HepG2 (cell line): ENCODE measurements at regions not wholly inside any gene's neighbourhood (a gene's known extent, or its start where the extent isn't known, plus 50 kb on each side); places are given as distances from the start of the nearest gene placed in this dataset.

Experiments used
- ATAC-seq: fragments of 200-7000 bp; cut with Tn5 transposase; 3 replicates; pipeline ENCODE4 v1.9.1; 2020; ENCODE audit warnings: mild to moderate bottlenecking, moderate library complexity
- BruUV-seq: library from RNA; stranded (reverse); fragments of 400-500 nt; replicated peaks from 2 replicates; lab custom pipeline; 2021; lab: Mats Ljungman, UMichigan
- CTCF ChIA-PET: fragments of 300-600 bp; formaldehyde crosslinking; extraction: SDS; loops from one replicate; lab custom pipeline; 2021; ENCODE audit warnings: low total read pairs, inconsistent platforms, low intra/inter-chr PET ratio; lab: Yijun Ruan, JAX
- POLR2A ChIA-PET: fragments of 350-600 bp; sonication (Branson Sonifier 250); formaldehyde crosslinking; loops from one replicate; lab custom pipeline; 2020; ENCODE audit warnings: antibody characterized with exemption, inconsistent platforms; lab: Yijun Ruan, JAX
- DNase-seq: peaks from one replicate; pipeline ENCODE4 v3.0.0-alpha.2; 2015; ENCODE audit warnings: low spot score
- FAIRE-seq: peaks from 3 replicates; lab custom pipeline; 2011; peaks lifted over from hg19 to GRCh38; lab: Jason Lieb, UNC
- H2AFZ ChIP-seq: one replicate; pipeline ENCODE4 v1.6.1; 2011; ENCODE audit warnings: low read length, inconsistent platforms
- H3K27ac ChIP-seq: fragments of 300-600 bp; 3 replicates; pipeline ENCODE4 v1.8.0; 2011; ENCODE audit warnings: mixed run types, mild to moderate bottlenecking, mixed read lengths, low read length, inconsistent platforms; ENCODE audit not compliant: insufficient read depth; ENCODE audit errors: extremely low read length
- H3K27me3 ChIP-seq, 2 experiments: fragments of 200-600 bp in 1 of 2; 2 replicates in 1 of 2; 3 replicates in 1 of 2; pipeline versions ENCODE4 v1.6.0 to v1.8.0; 2011; ENCODE audit warnings: low read length in 2 of 2, mild to moderate bottlenecking in 2 of 2, moderate library complexity in 2 of 2, inconsistent platforms in 1 of 2; ENCODE audit not compliant: insufficient read depth in 2 of 2, control insufficient read depth in 1 of 2
- H3K36me3 ChIP-seq, 2 experiments: fragments of 200-600 bp in 1 of 2; replicated peaks in 1 of 2; 2 replicates in 1 of 2; 3 replicates in 1 of 2; pipeline versions ENCODE4 v1.5.1 to v1.8.0; 2011; ENCODE audit warnings: low read length in 2 of 2, inconsistent platforms in 1 of 2; ENCODE audit not compliant: insufficient read depth in 2 of 2, control insufficient read depth in 1 of 2
- H3K4me1 ChIP-seq: 2 replicates; pipeline ENCODE4 v1.5.1; 2012; ENCODE audit warnings: low read length, inconsistent platforms; ENCODE audit not compliant: insufficient read depth
- H3K4me2 ChIP-seq: 2 replicates; pipeline ENCODE4 v1.6.0; 2011; ENCODE audit warnings: low read depth, low read length, inconsistent platforms
- H3K4me3 ChIP-seq, 3 experiments: fragments of 200-600 bp in 1 of 3; sonication (generic), shearing (Covaris generic) in 1 of 3; replicated peaks in 1 of 3; 2 replicates each; pipeline ENCODE4 v1.5.1; 2011 to 2016; ENCODE audit warnings: low read length in 3 of 3, inconsistent platforms in 2 of 3, low read depth in 2 of 3, mild to moderate bottlenecking in 2 of 3, control low read depth in 1 of 3, mixed read lengths in 1 of 3; ENCODE audit not compliant: insufficient read depth in 1 of 3
- H3K79me2 ChIP-seq: one replicate; pipeline ENCODE4 v1.6.1; 2011; ENCODE audit warnings: low read length, inconsistent platforms; ENCODE audit not compliant: insufficient read depth
- H3K9ac ChIP-seq: 2 replicates; pipeline ENCODE4 v1.6.0; 2011; ENCODE audit warnings: mild to moderate bottlenecking, low read depth, low read length, inconsistent platforms; ENCODE audit not compliant: insufficient read depth
- H3K9me3 ChIP-seq: 2 replicates; pipeline ENCODE4 v1.5.1; 2012; ENCODE audit warnings: mild to moderate bottlenecking, low read length
- H4K20me1 ChIP-seq: 2 replicates; pipeline ENCODE4 v1.6.0; 2011; ENCODE audit warnings: inconsistent platforms, mild to moderate bottlenecking, low read length, moderate library complexity; ENCODE audit not compliant: insufficient read depth
- FOXK1 ChIP-seq: sonication (generic); formaldehyde crosslinking; IDR thresholded peaks from 2 replicates; pipeline ENCODE4 v1.4.0; 2020; ENCODE audit warnings: low read depth, missing genetic modification reagents, borderline replicate concordance
- GATAD2A ChIP-seq: IDR thresholded peaks from 2 replicates; pipeline ENCODE4 v1.6.1; 2016
- NCOA5 ChIP-seq: sonication (generic); formaldehyde crosslinking; IDR thresholded peaks from 2 replicates; pipeline ENCODE4 v1.4.0; 2020; ENCODE audit warnings: missing genetic modification reagents
- RFX1 ChIP-seq: fragments of 450-650 bp; IDR thresholded peaks from 2 replicates; pipeline ENCODE4 v1.6.1; 2017
- SMAD9 ChIP-seq: sonication (generic); formaldehyde crosslinking; IDR thresholded peaks from 2 replicates; pipeline ENCODE4 v1.5.1; 2020; ENCODE audit warnings: mild to moderate bottlenecking, missing genetic modification reagents
- ZNF670 ChIP-seq: sonication (generic); formaldehyde crosslinking; IDR thresholded peaks from 2 replicates; pipeline ENCODE4 v1.8.0; 2022; ENCODE audit warnings: mild to moderate bottlenecking, missing genetic modification reagents, borderline replicate concordance
- ZNF775 ChIP-seq: sonication (generic); formaldehyde crosslinking; IDR thresholded peaks from 2 replicates; pipeline ENCODE4 v1.4.0; 2020; ENCODE audit warnings: missing genetic modification reagents, mild to moderate bottlenecking, moderate library complexity, borderline replicate concordance
- WGBS: methylation state at CpG from one replicate; pipeline ENCODE4 v1.1.6; 2017; ENCODE audit warnings: low lambda C conversion rate; 5-methylcytosine and 5-hydroxymethylcytosine counted together
- in situ Hi-C: cut with HindIII; loops from 2 replicates; pipeline ENCODE4 v1.10.0; 2017; ENCODE audit warnings: low pct_unique_long_range_greater_than_20kb; ENCODE audit not compliant: extremely low pct_ligation_motif_present
- intact Hi-C: fragments of 100-400 bp; cut with micrococcal nuclease; formaldehyde crosslinking; loops from one replicate; pipeline ENCODE4 v1.10.0; 2022; ENCODE audit not compliant: unreplicated experiment
- TF ChIP-seq, protein P1 (sequence below): sonication (generic); formaldehyde crosslinking; IDR thresholded peaks from 2 replicates; pipeline ENCODE4 v1.4.0; 2020; ENCODE audit warnings: missing genetic modification reagents
- TF ChIP-seq, protein P2 (sequence below): fragments of 450-650 bp; IDR thresholded peaks from 2 replicates; pipeline ENCODE4 v1.6.1; 2017; ENCODE audit warnings: mild to moderate bottlenecking

DNA sequence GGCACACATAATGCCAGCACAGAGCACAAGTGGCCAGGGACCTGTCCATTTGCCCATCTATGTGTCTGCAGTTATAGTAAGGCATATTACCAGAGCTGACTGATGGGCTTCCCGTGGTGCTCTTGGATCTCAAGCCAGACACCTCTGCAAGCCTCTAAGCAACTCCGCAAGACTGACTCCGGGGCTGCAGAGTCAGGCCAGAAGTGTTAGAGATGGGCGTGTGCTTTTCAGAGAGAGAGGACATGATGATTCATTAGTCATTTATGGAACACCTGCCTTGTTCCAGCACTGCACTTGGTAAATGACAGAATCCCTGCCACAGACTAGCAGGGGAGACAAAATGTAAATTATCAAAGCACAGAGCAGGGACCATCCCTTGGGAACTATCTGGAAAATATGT lies 559.0 kb downstream of the PDCD6IP start:
- in situ Hi-C loops: no loop called here
- Histone ChIP-seq H4K20me1 (no peaks in the 10 kb centered on the region), H3K4me2 (no peak overlapping the region), H3K27ac (no peak overlapping the region), H3K27me3 (peaks cover 0 to 1% of the 10 kb centered on the region in 2 experiments; a peak in 1 of 5 replicates), H2AFZ (no peak overlapping the region), H3K9me3 (no peaks in the 10 kb centered on the region), H3K9ac (no peak overlapping the region)
- intact Hi-C loops: no loop called here
- ATAC-seq (no peak), FAIRE-seq (no peak)
- no peak for TF ChIP-seq FOXK1
- TF ChIP-seq, protein P1, sequence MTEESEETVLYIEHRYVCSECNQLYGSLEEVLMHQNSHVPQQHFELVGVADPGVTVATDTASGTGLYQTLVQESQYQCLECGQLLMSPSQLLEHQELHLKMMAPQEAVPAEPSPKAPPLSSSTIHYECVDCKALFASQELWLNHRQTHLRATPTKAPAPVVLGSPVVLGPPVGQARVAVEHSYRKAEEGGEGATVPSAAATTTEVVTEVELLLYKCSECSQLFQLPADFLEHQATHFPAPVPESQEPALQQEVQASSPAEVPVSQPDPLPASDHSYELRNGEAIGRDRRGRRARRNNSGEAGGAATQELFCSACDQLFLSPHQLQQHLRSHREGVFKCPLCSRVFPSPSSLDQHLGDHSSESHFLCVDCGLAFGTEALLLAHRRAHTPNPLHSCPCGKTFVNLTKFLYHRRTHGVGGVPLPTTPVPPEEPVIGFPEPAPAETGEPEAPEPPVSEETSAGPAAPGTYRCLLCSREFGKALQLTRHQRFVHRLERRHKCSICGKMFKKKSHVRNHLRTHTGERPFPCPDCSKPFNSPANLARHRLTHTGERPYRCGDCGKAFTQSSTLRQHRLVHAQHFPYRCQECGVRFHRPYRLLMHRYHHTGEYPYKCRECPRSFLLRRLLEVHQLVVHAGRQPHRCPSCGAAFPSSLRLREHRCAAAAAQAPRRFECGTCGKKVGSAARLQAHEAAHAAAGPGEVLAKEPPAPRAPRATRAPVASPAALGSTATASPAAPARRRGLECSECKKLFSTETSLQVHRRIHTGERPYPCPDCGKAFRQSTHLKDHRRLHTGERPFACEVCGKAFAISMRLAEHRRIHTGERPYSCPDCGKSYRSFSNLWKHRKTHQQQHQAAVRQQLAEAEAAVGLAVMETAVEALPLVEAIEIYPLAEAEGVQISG (CRISPR knock-in tag): no peak
- TF ChIP-seq, all 625 proteins: peak for 0
- H3K36me3 ChIP-seq: no peaks in the 10 kb centered on the region
- peaks cover 12% of the 10 kb centered on the region; the same call in 1 of the 2 replicates for H3K4me1 ChIP-seq
- H3K79me2 ChIP-seq: no peaks in the 10 kb centered on the region
- no peak for DNase-seq
- CTCF ChIA-PET: no interaction called here
- POLR2A ChIA-PET: no interaction called here
- no TSS peak for BruUV-seq
- H3K4me3 ChIP-seq: no peak overlapping the region
- 13% methylated on average over 3 of the region's 4 CpGs for WGBS

DNA sequence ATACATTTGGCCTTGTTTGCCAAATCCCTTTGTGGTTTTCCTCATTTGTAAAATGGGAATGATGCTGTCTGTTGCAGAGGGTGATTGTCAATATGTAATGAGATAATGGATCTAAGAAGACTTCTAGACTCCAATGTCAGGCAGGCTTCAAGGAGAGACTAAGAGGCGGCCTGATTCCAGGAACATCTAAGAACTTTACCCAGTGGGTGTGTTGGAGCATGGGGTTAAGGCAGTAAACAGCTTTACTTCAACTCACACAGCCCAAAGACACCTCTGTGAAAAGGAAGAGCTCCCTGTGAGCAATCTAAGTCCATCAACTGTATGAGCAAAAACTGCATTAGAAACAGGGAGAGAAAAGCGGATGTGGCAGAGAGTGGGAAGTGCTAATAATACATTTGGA lies 560.6 kb downstream of the PDCD6IP start:
- ChIA-PET POLR2A (no interaction called here), CTCF (no interaction called here)
- ATAC-seq: no peak
- Histone ChIP-seq H3K27ac (no peak overlapping the region), H2AFZ (no peak overlapping the region), H3K4me2 (no peak overlapping the region), H3K9ac (no peak overlapping the region), H3K79me2 (no peaks in the 10 kb centered on the region), H3K27me3 (peaks cover 0 to 1% of the 10 kb centered on the region in 2 experiments; a peak in 1 of 5 replicates), H3K9me3 (no peaks in the 10 kb centered on the region), H3K36me3 (no peaks in the 10 kb centered on the region), H3K4me1 (no peaks in the 10 kb centered on the region), H3K4me3 (no peak overlapping the region), H4K20me1 (no peaks in the 10 kb centered on the region)
- in situ Hi-C loops: no loop called here
- no TSS peak for BruUV-seq
- intact Hi-C loops: no loop called here
- FAIRE-seq: no peak
- WGBS: 4% methylated on average over 2 of the region's 2 CpGs
- TF ChIP-seq GATAD2A (CRISPR knock-in tag): no peak
- TF ChIP-seq ZNF775 (CRISPR knock-in tag): no peak
- no peak for TF ChIP-seq NCOA5 (CRISPR knock-in tag)
- TF ChIP-seq, protein P2, sequence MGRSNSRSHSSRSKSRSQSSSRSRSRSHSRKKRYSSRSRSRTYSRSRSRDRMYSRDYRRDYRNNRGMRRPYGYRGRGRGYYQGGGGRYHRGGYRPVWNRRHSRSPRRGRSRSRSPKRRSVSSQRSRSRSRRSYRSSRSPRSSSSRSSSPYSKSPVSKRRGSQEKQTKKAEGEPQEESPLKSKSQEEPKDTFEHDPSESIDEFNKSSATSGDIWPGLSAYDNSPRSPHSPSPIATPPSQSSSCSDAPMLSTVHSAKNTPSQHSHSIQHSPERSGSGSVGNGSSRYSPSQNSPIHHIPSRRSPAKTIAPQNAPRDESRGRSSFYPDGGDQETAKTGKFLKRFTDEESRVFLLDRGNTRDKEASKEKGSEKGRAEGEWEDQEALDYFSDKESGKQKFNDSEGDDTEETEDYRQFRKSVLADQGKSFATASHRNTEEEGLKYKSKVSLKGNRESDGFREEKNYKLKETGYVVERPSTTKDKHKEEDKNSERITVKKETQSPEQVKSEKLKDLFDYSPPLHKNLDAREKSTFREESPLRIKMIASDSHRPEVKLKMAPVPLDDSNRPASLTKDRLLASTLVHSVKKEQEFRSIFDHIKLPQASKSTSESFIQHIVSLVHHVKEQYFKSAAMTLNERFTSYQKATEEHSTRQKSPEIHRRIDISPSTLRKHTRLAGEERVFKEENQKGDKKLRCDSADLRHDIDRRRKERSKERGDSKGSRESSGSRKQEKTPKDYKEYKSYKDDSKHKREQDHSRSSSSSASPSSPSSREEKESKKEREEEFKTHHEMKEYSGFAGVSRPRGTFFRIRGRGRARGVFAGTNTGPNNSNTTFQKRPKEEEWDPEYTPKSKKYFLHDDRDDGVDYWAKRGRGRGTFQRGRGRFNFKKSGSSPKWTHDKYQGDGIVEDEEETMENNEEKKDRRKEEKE: no peak
- no peak for TF ChIP-seq SMAD9
- TF ChIP-seq ZNF670 (CRISPR knock-in tag): no peak
- TF ChIP-seq RFX1: no peak
- TF ChIP-seq, all 625 proteins: peak for 0
- no peak for DNase-seq
